Osteocyte (in vitro differentiated cells): ENCODE measurements at regions not wholly inside any gene's neighbourhood (a gene's known extent, or its start where the extent isn't known, plus 50 kb on each side); places are given as distances from the start of the nearest gene placed in this dataset.

Source experiments
- DNase-seq: peaks from one replicate; pipeline ENCODE4 v3.0.0; 2021; ENCODE audit warnings: mixed read lengths; ENCODE audit not compliant: unreplicated experiment; ENCODE audit errors: extremely low spot score
- H3K27ac Mint-ChIP-seq: one replicate; pipeline ENCODE4 v1.8.0; 2021; ENCODE audit warnings: mild to moderate bottlenecking, mixed read lengths; ENCODE audit not compliant: unreplicated experiment
- H3K27me3 Mint-ChIP-seq: one replicate; pipeline ENCODE4 v1.8.0; 2021; ENCODE audit warnings: mixed read lengths; ENCODE audit not compliant: unreplicated experiment
- H3K36me3 Mint-ChIP-seq: one replicate; pipeline ENCODE4 v1.8.0; 2021; ENCODE audit warnings: mixed read lengths; ENCODE audit not compliant: unreplicated experiment
- H3K4me1 Mint-ChIP-seq: one replicate; pipeline ENCODE4 v1.8.0; 2021; ENCODE audit warnings: mixed read lengths; ENCODE audit not compliant: unreplicated experiment
- H3K4me3 Mint-ChIP-seq: one replicate; pipeline ENCODE4 v1.8.0; 2021; ENCODE audit warnings: mild to moderate bottlenecking, moderate library complexity, mixed read lengths; ENCODE audit not compliant: unreplicated experiment
- H3K9me3 Mint-ChIP-seq: one replicate; pipeline ENCODE4 v1.8.0; 2021; ENCODE audit warnings: mixed read lengths; ENCODE audit not compliant: unreplicated experiment
- CTCF ChIP-seq: fragments of 200-600 bp; sonication (generic); IDR thresholded peaks from 2 replicates; pipeline ENCODE4 v1.5.0; 2021; ENCODE audit warnings: antibody characterized with exemption, mild to moderate bottlenecking, moderate library complexity

GRCh38 chr2:234841321-234842015, 110.3 kb upstream of the SH3BP4 start:
- Mint-ChIP-seq H3K4me3 (no peak overlapping the region), H3K9me3 (no peaks in the 10 kb centered on the region), H3K36me3 (no peaks in the 10 kb centered on the region), H3K4me1 (peaks cover 46% of the 10 kb centered on the region), H3K27ac (peak overlapping the region; percentile 68), H3K27me3 (no peaks in the 10 kb centered on the region)
- no peak for DNase-seq
- no peak for TF ChIP-seq CTCF

GRCh38 chr2:234840336-234840735, 111.5 kb upstream of the SH3BP4 start:
- DNase-seq, result peak; percentile 90
- H3K27ac Mint-ChIP-seq, result peak overlapping the region; percentile 68
- no peak for TF ChIP-seq CTCF
- H3K36me3 Mint-ChIP-seq, result no peaks in the 10 kb centered on the region
- no peaks in the 10 kb centered on the region for H3K27me3 Mint-ChIP-seq
- peak overlapping the region; percentile 10 for H3K4me3 Mint-ChIP-seq
- no peaks in the 10 kb centered on the region for H3K9me3 Mint-ChIP-seq
- peaks cover 47% of the 10 kb centered on the region for H3K4me1 Mint-ChIP-seq

GRCh38 chr2:234839285-234839684, 112.5 kb upstream of the SH3BP4 start:
- peaks cover 47% of the 10 kb centered on the region for H3K4me1 Mint-ChIP-seq
- TF ChIP-seq CTCF, result no peak
- H3K4me3 Mint-ChIP-seq, result no peak overlapping the region
- no peaks in the 10 kb centered on the region for H3K27me3 Mint-ChIP-seq
- H3K9me3 Mint-ChIP-seq, result no peaks in the 10 kb centered on the region
- H3K36me3 Mint-ChIP-seq, result no peaks in the 10 kb centered on the region
- no peak for DNase-seq
- peak overlapping the region; percentile 12 for H3K27ac Mint-ChIP-seq

- TF ChIP-seq CTCF, result no peak
- Mint-ChIP-seq H3K27ac (no peak overlapping the region), H3K4me1 (peaks cover 41% of the 10 kb centered on the region)
These were observed 115.5 kb upstream of the SH3BP4 start for GRCh38 chr2:234836271-234836670.

GRCh38 chr2:234835738-234836137, 116.1 kb upstream of the SH3BP4 start:
- DNase-seq, result no peak
- Mint-ChIP-seq H3K4me1 (peaks cover 38% of the 10 kb centered on the region), H3K27me3 (peaks cover 3% of the 10 kb centered on the region), H3K4me3 (no peak overlapping the region), H3K36me3 (peaks cover 2% of the 10 kb centered on the region), H3K9me3 (no peaks in the 10 kb centered on the region), H3K27ac (no peak overlapping the region)
- no peak for TF ChIP-seq CTCF

More at GRCh38 chr2:234836271-234836670, 115.5 kb upstream of the SH3BP4 start:
- DNase-seq, result no peak
- no peaks in the 10 kb centered on the region for H3K9me3 Mint-ChIP-seq
- no peak overlapping the region for H3K4me3 Mint-ChIP-seq
- no peaks in the 10 kb centered on the region for H3K27me3 Mint-ChIP-seq
- no peaks in the 10 kb centered on the region for H3K36me3 Mint-ChIP-seq
